HG02938 (cell line): ENCODE measurements at regions not wholly inside any gene's neighbourhood (a gene's known extent, or its start where the extent isn't known, plus 50 kb on each side); places are given as distances from the start of the nearest gene placed in this dataset.
"Not testable (repeated sequence)": the region's sequence is repeated elsewhere in the genome, so short reads cannot be mapped to it uniquely, and the experiment has no call there.

Experiments used
- ATAC-seq: cut with Tn5 transposase; IDR thresholded peaks from one replicate; pipeline ENCODE4 v1.9.1; 2021; ENCODE audit warnings: mild to moderate bottlenecking, moderate library complexity; ENCODE audit not compliant: unreplicated experiment

- ATAC-seq = no peak
These were observed 425.6 kb downstream of the RWDD3 start for GRCh38 chr1:95659588-95659987.

- ATAC-seq = no peak
These were observed 426.7 kb downstream of the RWDD3 start for GRCh38 chr1:95660736-95661135.

DNA sequence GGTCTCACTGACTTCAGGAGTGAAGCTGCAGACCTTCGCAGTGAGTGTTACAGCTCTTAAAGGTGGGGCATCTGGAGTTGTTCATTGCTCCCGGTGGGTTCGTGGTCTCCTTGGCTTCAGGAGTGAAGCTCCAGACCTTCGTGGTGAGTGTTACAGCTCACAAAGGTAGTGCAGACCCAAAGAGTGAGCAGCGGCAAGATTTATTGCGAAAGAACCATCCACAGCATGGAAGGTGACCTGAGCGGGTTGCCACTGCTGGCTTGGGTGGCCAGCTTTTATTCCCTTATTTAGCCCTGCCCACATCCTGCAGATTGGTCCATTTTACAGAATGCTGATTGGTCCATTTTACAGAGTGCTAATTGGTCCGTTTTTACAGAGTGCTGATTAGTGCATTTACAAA, 429.5 kb downstream of the RWDD3 start:
- not testable (repeated sequence) for ATAC-seq

- ATAC-seq = no peak
These were observed 434.2 kb downstream of the RWDD3 start for GRCh38 chr1:95668165-95668564.

DNA sequence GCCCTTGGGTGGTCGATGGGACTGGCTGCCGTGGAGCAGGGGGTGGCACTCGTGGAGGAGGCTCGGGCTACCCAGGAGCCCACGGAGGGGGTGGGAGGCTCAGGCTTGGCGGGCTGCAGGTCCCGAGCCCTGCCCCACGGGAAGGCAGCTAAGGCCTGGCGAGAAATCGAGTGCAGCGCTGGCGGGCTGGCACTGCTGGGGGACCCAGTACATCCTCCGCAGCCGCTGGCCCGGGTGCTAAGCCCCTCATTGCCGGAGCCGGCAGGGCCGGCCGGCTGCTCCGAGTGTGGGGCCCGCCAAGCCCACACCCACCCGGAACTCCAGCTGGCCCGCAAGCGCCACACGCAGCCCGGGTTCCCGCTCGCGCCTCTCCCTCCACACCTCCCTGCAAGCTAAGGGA, 435.6 kb downstream of the RWDD3 start:
- ATAC-seq = not testable (repeated sequence)

GRCh38 chr1:95671098-95671497, 437.1 kb downstream of the RWDD3 start:
- ATAC-seq = no peak

- ATAC-seq = no peak
These were observed 445.3 kb downstream of the RWDD3 start for GRCh38 chr1:95679262-95679661.

DNA sequence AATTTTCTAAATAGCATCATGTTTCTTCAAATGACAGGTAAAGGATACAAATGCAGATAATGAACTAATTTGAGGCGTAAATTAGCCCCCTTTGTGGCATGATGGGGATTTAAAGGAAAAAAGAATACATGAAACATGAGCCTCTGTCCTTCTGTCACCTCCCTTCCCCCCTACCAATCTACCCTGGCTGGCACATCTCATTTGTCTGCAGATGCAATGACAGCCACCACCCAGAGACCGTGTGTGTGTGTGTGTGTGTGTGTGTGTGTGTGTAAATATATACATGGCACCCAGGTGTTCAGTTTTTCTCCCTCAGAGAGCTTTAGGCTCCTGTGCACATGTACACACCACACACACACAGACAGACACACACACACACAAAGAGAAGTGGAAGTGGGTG, 451.1 kb downstream of the RWDD3 start:
- no peak for ATAC-seq

DNA sequence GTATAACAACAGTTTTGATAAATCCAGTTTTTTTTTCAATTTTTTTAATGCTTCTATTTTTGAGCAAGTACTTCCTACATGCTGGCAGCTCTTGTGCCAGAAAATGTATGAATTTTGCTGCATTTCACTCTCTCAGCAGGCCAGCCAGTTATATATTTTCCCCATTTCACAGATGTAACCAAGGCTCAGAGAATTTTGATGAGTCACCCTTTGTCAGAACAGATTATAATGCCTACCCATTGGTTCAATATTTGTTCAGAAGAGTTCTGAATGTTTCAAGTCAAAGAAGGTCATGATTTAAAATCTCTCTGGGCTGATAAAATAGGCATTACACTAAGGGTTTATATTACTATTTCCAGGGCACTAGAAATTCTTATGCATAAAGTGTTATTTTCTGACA, 452.2 kb downstream of the RWDD3 start:
- ATAC-seq = no peak

- ATAC-seq = no peak
These were observed 465.3 kb downstream of the RWDD3 start for GRCh38 chr1:95699149-95699953.

- ATAC-seq = no peak
These were observed 467.6 kb downstream of the RWDD3 start for GRCh38 chr1:95701450-95702173.

GRCh38 chr1:95703046-95703445, 469.0 kb downstream of the RWDD3 start:
- no peak for ATAC-seq

- no peak for ATAC-seq
These were observed 482.1 kb downstream of the RWDD3 start for GRCh38 chr1:95716097-95716496.

DNA sequence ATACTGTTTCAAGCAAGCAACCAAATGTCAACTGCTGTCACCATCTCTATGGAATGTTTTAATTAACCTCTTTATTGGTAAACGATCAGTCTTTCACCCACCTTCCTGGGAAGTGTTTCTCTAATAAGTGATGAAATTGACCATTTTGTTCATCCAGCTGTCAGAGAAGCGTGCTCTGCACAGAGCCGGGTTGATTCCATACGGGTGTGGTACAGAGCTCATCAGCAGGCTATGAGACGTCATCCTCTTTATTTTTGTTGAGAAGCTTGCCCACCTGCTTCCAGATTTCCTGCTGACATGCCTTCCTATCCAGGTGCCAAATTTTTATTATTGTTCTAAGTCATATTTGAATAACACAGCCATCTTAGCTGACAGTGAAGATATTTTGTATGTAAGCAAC, 482.5 kb downstream of the RWDD3 start:
- no peak for ATAC-seq

- ATAC-seq = no peak
These were observed 489.3 kb downstream of the RWDD3 start for GRCh38 chr1:95723346-95723745.

DNA sequence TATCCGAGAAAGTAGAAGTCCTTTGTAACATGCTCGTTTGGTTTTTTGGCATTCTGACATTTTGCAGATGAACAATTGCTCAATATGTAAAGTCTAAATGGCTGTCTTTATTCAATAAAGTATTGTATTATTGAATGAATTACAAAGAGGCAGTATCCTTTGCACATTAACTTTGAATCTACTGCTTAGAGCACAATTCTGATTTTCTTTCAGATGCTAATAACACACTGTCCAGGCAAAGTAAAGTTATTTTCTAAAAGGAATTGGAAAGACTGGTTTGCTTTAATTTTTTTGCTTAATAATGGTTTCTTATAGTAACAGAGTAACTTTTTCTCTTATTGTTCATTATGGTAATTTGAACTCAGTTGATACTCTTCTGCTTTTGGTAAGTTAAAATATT, 494.8 kb downstream of the RWDD3 start:
- no peak for ATAC-seq

DNA sequence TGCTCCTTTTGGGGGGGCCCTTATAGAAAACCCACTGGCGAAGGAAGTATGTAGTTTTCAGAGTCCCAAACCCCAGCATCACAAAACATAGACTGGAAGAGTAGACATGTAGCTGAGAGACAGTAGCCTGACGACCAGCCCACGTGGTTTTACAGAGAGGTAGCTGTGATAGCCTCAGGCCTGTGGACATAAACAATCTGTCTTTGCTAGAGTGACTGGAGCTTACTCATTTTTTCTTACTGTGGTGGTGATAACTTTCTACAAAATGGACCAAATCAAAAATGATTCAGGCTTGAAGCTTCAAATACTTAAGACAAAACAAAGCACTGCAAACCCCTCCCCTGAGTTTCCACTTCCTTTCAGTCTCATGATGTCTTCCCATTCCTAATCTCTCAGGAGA, 497.0 kb downstream of the RWDD3 start:
- no peak for ATAC-seq

- no peak for ATAC-seq
These were observed 497.5 kb downstream of the RWDD3 start for GRCh38 chr1:95731466-95731865.

DNA sequence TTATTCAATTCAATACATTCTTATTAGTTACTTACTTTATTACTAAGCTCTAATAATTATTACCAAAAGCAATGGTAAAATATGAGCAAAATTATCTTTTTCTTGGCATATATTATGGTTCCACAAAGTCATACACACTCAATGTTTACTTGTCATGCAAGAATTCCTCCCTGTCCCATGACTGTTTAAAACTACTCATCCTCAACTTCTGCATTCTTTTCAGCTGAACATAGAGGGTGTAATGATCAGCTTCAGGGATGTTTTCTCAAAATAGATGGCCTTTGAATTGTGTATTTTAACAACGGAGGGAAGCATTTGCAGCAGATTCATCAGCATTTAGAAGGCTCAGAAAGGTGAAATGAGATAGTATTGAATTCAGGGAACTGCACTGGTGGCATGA, 499.0 kb downstream of the RWDD3 start:
- no peak for ATAC-seq

- ATAC-seq = no peak
These were observed 499.7 kb downstream of the RWDD3 start for GRCh38 chr1:95733671-95734070.

- ATAC-seq = no peak
These were observed 500.6 kb downstream of the RWDD3 start for GRCh38 chr1:95734560-95734959.

- no peak for ATAC-seq
These were observed 508.6 kb downstream of the RWDD3 start for GRCh38 chr1:95742591-95743089.
